GM06990 (cell line): ENCODE measurements at regions not wholly inside any gene's neighbourhood (a gene's known extent, or its start where the extent isn't known, plus 50 kb on each side); places are given as distances from the start of the nearest gene placed in this dataset.
A peak's percentile ranks its signal among the peaks of the same experiment; 100 is the strongest.

ENCODE experiments used
- DNase-seq: peaks from one replicate; pipeline ENCODE4 v3.0.0-alpha.2; 2011; ENCODE audit not compliant: insufficient read length; ENCODE audit errors: extremely low read depth
- H3K27me3 ChIP-seq: replicated peaks from 2 replicates; pipeline ENCODE4 v1.6.0; 2011; ENCODE audit warnings: low read length; ENCODE audit not compliant: control insufficient read depth, insufficient read depth
- H3K36me3 ChIP-seq: 2 replicates; pipeline ENCODE4 v1.5.1; 2011; ENCODE audit warnings: low read length; ENCODE audit not compliant: control insufficient read depth, insufficient read depth
- H3K4me3 ChIP-seq: replicated peaks from 2 replicates; pipeline ENCODE4 v1.5.1; 2011; ENCODE audit warnings: low read depth, mild to moderate bottlenecking, control low read depth, low read length
- CTCF ChIP-seq: IDR thresholded peaks from 2 replicates; pipeline ENCODE4 v1.5.1; 2011; ENCODE audit warnings: low read length, control low read depth, mild to moderate bottlenecking, inconsistent platforms; ENCODE audit not compliant: insufficient read depth, poor library complexity, severe bottlenecking

DNA sequence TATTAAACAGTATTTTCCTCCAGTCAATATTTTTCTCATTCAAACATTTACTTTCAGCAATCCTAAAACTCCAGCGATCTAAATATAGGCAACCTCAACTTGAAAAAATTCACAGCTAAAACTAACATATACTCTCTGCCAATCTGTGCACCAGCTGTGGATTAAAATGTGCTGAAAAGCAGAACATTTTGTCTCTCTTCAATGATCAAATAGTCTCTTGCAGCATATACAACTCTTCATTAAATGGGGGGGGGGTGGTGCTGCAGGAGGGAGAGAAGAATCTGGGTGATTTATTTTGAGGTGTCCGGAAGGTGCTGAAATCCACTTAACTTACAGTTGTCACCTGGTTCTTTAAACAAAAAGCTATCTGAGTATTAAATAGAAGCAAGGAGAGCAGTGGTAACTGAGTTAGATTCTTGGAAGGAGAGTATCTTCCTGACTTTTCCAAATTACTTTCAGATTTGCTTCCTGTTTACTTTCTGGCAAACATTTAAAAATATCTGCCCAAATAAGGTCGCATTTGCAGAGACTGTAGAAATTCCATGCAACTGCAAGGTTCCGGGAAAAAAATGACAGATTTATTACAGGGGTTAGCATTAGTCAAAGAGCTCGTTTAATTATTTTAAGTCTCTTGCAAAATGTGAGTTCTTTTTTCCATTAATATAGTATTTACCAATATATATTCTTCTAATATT, 904.7 kb upstream of the ACVR2A start:
- Histone ChIP-seq H3K36me3 (no peaks in the 10 kb centered on the region), H3K4me3 (no peak overlapping the region), H3K27me3 (no peaks in the 10 kb centered on the region; the same call in 1 of the 2 replicates)
- DNase-seq, result no peak
- TF ChIP-seq CTCF, result no peak

DNA sequence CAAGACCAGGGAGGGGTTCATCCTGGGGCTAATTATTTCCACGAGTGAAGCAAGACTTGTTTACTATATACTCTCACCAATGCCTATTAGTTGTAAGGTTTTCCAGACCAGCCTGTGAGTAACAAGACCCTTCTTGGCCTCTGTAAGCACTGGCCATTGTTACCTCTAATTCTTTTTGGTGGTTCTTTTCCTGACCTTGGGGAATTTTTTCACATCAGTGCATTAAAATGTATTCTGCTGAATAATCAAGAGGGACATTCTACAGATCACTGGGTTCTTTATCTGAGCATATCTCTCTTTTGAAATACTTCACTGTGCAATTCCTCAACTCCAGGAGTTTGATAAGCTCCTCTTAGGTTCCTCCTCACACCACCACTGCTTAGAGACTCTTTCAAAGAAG, 909.9 kb upstream of the ACVR2A start:
- Histone ChIP-seq H3K27me3 (no peaks in the 10 kb centered on the region), H3K36me3 (no peaks in the 10 kb centered on the region), H3K4me3 (no peak overlapping the region)
- no peak for DNase-seq
- TF ChIP-seq CTCF, result no peak

GRCh38 chr2:146931109-146931508, 913.7 kb upstream of the ACVR2A start:
- no peak for TF ChIP-seq CTCF
- Histone ChIP-seq H3K36me3 (no peaks in the 10 kb centered on the region), H3K27me3 (no peaks in the 10 kb centered on the region), H3K4me3 (no peak overlapping the region)
- DNase-seq, result no peak

- no peaks in the 10 kb centered on the region for H3K36me3 ChIP-seq
- H3K4me3 ChIP-seq, result no peak overlapping the region
- no peak for DNase-seq
- TF ChIP-seq CTCF, result peak; percentile 49
- no peaks in the 10 kb centered on the region for H3K27me3 ChIP-seq
Measured at GRCh38 chr2:146927080-146927711, 917.6 kb upstream of the ACVR2A start.

DNA sequence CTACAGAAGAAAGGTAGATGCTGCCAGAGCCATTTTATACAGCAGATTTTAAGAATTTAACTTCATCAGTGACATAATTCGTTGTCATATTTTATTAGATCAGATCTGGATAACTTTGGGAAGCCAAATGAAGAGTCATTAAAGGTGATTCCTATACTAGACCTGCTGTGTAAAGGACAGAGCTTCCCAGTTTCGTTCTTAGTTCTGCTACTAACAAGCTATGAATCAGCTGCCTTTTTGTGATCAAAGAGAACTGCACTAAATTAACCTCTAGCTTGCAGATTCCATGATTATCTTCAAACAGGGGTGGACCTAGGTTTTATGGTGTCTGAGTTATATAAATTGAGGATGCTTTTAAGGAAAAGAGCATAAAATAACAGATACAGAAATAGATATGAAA, 926.5 kb upstream of the ACVR2A start:
- no peak for TF ChIP-seq CTCF
- Histone ChIP-seq H3K27me3 (no peaks in the 10 kb centered on the region), H3K36me3 (no peaks in the 10 kb centered on the region), H3K4me3 (no peak overlapping the region)
- no peak for DNase-seq
